ENCODE measurements at regions not wholly inside any gene's neighbourhood (a gene's known extent, or its start where the extent isn't known, plus 50 kb on each side); places are given as distances from the start of the nearest gene placed in this dataset.

GRCh38 chr2:133768256-133768655, 200.0 kb upstream of the NCKAP5 start (continued):
- TF ChIP-seq CTCF (IDR thresholded peaks at IDR 0.05; ENCODE audit: control extremely low read depth in 1 of 3, insufficient read depth in 1 of 3, low read depth in 1 of 3, low read length in 3 of 3) (no peak), SP2 (IDR thresholded peaks at IDR 0.05; ENCODE audit: low read length) (no peak), ATF2 (IDR thresholded peaks at IDR 0.05; ENCODE audit: low read length) (no peak), SP1 (IDR thresholded peaks at IDR 0.05; ENCODE audit: low read depth, low read length) (no peak), KDM5A (IDR thresholded peaks at IDR 0.05; ENCODE audit: low read length) (no peak), EGR1 (IDR thresholded peaks at IDR 0.05; ENCODE audit: borderline replicate concordance, low read depth, low read length) (no peak)

Measured in H1 (cell line).